Uterus (tissue), 2 donors: ENCODE measurements at regions not wholly inside any gene's neighbourhood (a gene's known extent, or its start where the extent isn't known, plus 50 kb on each side); places are given as distances from the start of the nearest gene placed in this dataset.

Source experiments
- POLR2A ChIP-seq, 2 donors: fragments of 450-650 bp; IDR thresholded peaks; one replicate each; pipeline ENCODE4 v1.6.1; 2016; ENCODE audit warnings: antibody characterized with exemption in 2 of 2, mild to moderate bottlenecking in 1 of 2, moderate library complexity in 1 of 2
- TF ChIP-seq, protein P1 (sequence below), 4 experiments: fragments of 200-600 bp in 2 of 4; fragments of 450-650 bp in 2 of 4; sonication (generic) in 2 of 4; IDR thresholded peaks; one replicate each; pipeline ENCODE4 v1.5.1; 2016 to 2019; ENCODE audit warnings: antibody characterized with exemption in 4 of 4, mild to moderate bottlenecking in 2 of 4, moderate library complexity in 1 of 4

DNA sequence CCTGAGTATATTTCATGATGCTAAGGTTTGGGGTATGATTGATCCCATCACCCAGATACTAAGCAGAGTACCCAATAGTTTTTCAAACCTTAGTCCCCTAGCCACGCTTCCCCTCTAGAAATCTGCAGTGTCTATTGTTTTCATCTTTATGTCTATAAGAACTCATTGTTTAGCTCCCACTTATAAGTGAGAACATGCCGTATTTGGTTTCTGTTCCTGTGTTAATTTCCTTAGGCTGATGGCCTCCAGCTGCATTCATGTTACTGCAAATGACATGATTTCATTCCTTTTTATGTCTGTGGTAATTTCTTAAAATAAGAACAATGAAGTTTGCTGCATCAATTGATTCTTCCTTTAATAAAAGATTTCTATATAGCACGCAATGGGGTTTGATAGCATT, 301.3 kb downstream of the PLPP3 start:
- TF ChIP-seq, protein P1, sequence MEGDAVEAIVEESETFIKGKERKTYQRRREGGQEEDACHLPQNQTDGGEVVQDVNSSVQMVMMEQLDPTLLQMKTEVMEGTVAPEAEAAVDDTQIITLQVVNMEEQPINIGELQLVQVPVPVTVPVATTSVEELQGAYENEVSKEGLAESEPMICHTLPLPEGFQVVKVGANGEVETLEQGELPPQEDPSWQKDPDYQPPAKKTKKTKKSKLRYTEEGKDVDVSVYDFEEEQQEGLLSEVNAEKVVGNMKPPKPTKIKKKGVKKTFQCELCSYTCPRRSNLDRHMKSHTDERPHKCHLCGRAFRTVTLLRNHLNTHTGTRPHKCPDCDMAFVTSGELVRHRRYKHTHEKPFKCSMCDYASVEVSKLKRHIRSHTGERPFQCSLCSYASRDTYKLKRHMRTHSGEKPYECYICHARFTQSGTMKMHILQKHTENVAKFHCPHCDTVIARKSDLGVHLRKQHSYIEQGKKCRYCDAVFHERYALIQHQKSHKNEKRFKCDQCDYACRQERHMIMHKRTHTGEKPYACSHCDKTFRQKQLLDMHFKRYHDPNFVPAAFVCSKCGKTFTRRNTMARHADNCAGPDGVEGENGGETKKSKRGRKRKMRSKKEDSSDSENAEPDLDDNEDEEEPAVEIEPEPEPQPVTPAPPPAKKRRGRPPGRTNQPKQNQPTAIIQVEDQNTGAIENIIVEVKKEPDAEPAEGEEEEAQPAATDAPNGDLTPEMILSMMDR (IDR thresholded peaks at IDR 0.05): no peak
- TF ChIP-seq POLR2A (IDR thresholded peaks at IDR 0.05): no peak
